MM.1S (cell line): ENCODE measurements at regions not wholly inside any gene's neighbourhood (a gene's known extent, or its start where the extent isn't known, plus 50 kb on each side); places are given as distances from the start of the nearest gene placed in this dataset.

Experiments
- DNase-seq: peaks from one replicate; pipeline ENCODE4 v3.0.0-alpha.2; 2015
- H2AFZ ChIP-seq: fragments of 300-600 bp; sonication (generic); 2 replicates; pipeline ENCODE4 v1.6.0; 2016; ENCODE audit warnings: antibody characterized with exemption, low read length
- H3F3A ChIP-seq: fragments of 300-600 bp; sonication (generic); 2 replicates; pipeline ENCODE4 v1.6.1; 2016; ENCODE audit warnings: mild to moderate bottlenecking, antibody characterized with exemption, low read length, moderate library complexity, mixed read lengths; ENCODE audit not compliant: insufficient read depth
- H3K27ac ChIP-seq: fragments of 300-600 bp; sonication (generic); 2 replicates; pipeline ENCODE4 v1.5.1; 2016; ENCODE audit warnings: mild to moderate bottlenecking, low read length
- H3K27me3 ChIP-seq: fragments of 300-600 bp; sonication (generic); replicated peaks from 2 replicates; pipeline ENCODE4 v1.6.0; 2016; ENCODE audit warnings: low read length; ENCODE audit not compliant: insufficient read depth
- H3K36me3 ChIP-seq: fragments of 300-600 bp; sonication (generic); replicated peaks from 2 replicates; pipeline ENCODE4 v1.6.1; 2016; ENCODE audit warnings: mild to moderate bottlenecking, low read length, mixed read lengths; ENCODE audit not compliant: insufficient read depth
- H3K4me1 ChIP-seq: fragments of 300-600 bp; sonication (generic); 2 replicates; pipeline ENCODE4 v1.6.1; 2016; ENCODE audit warnings: low read length, mixed read lengths
- H3K4me2 ChIP-seq: fragments of 300-600 bp; sonication (generic); 2 replicates; pipeline ENCODE4 v1.6.0; 2016; ENCODE audit warnings: low read depth, low read length
- H3K4me3 ChIP-seq: fragments of 300-600 bp; sonication (generic); 2 replicates; pipeline ENCODE4 v1.5.1; 2016; ENCODE audit warnings: low read length, mixed read lengths
- H3K79me2 ChIP-seq: fragments of 300-600 bp; sonication (generic); 2 replicates; pipeline ENCODE4 v1.6.1; 2016; ENCODE audit warnings: mixed run types, low read length, mixed read lengths
- H3K9ac ChIP-seq: fragments of 300-600 bp; sonication (generic); 2 replicates; pipeline ENCODE4 v1.6.1; 2016; ENCODE audit warnings: low read length, mixed read lengths
- H3K9me2 ChIP-seq: fragments of 300-600 bp; sonication (generic); replicated peaks from 2 replicates; pipeline ENCODE4 v1.6.1; 2016; ENCODE audit warnings: mild to moderate bottlenecking, low read length, mixed read lengths; ENCODE audit not compliant: insufficient read depth
- H3K9me3 ChIP-seq: fragments of 300-600 bp; sonication (generic); replicated peaks from 2 replicates; pipeline ENCODE4 v1.6.1; 2016; ENCODE audit warnings: mild to moderate bottlenecking, low read length, mixed read lengths; ENCODE audit not compliant: insufficient read depth
- H4K20me1 ChIP-seq: fragments of 300-600 bp; sonication (generic); 2 replicates; pipeline ENCODE4 v1.6.1; 2016; ENCODE audit warnings: mild to moderate bottlenecking, low read length, moderate library complexity, mixed read lengths; ENCODE audit not compliant: insufficient read depth
- CTCF ChIP-seq: fragments of 300-600 bp; sonication (generic); IDR thresholded peaks from 2 replicates; pipeline ENCODE4 v1.5.1; 2016; ENCODE audit warnings: antibody characterized with exemption, low read length, mixed read lengths
- EZH2 ChIP-seq: fragments of 300-600 bp; sonication (generic); optimal IDR thresholded peaks from 2 replicates; pipeline ENCODE3; 2017; ENCODE audit warnings: low read depth, mild to moderate bottlenecking, antibody characterized with exemption, low read length, mixed read lengths
- EZH2phosphoT487 ChIP-seq: fragments of 300-600 bp; sonication (generic); IDR thresholded peaks from 2 replicates; pipeline ENCODE4 v1.6.1; 2018; ENCODE audit warnings: antibody characterized with exemption, low read length

DNA sequence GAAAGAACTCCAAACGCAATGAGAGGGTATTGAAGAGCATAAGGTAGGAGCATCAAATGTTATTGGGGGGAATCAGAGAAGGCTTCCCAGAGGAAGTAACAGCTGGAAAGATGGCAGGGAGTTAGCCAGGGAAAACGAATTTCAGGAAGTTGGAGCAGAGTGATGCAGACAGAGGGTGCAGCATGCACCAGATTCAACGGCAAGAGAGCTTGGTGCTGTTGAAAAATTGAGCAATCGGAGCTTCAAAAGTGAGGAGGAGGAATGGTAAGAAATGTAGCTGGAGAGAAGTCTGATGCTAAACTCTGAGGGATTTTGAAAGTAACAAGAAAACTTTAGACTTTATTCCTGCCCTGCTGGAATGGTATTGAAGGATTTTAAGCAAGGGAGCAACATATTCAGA is 541.0 kb upstream of the LMCD1 start:
- no peak for DNase-seq
- Histone ChIP-seq H3K79me2 (no peaks in the 10 kb centered on the region), H3K9ac (no peak overlapping the region), H3K9me3 (no peaks in the 10 kb centered on the region), H4K20me1 (no peaks in the 10 kb centered on the region), H3K4me3 (no peak overlapping the region), H3K9me2 (no peaks in the 10 kb centered on the region), H3K36me3 (no peaks in the 10 kb centered on the region), H3K4me2 (no peak overlapping the region), H3K27ac (no peak overlapping the region), H2AFZ (no peak overlapping the region), H3K4me1 (no peaks in the 10 kb centered on the region), H3K27me3 (no peaks in the 10 kb centered on the region), H3F3A (no peaks in the 10 kb centered on the region)
- TF ChIP-seq EZH2phosphoT487 (no peak), CTCF (no peak), EZH2 (no peak)

- no peak overlapping the region for H3K4me2 ChIP-seq
- H3K4me1 ChIP-seq, result no peaks in the 10 kb centered on the region
- no peaks in the 10 kb centered on the region for H3K9me2 ChIP-seq
- no peak for DNase-seq
- no peak overlapping the region for H3K9ac ChIP-seq
- H3K79me2 ChIP-seq, result no peaks in the 10 kb centered on the region
- no peaks in the 10 kb centered on the region for H4K20me1 ChIP-seq
- no peaks in the 10 kb centered on the region for H3K36me3 ChIP-seq
- no peaks in the 10 kb centered on the region for H3K9me3 ChIP-seq
- no peaks in the 10 kb centered on the region for H3F3A ChIP-seq
- H3K27me3 ChIP-seq, result no peaks in the 10 kb centered on the region
- no peak overlapping the region for H3K27ac ChIP-seq
- no peak overlapping the region for H2AFZ ChIP-seq
- no peak for TF ChIP-seq CTCF
- TF ChIP-seq EZH2phosphoT487, result no peak
- TF ChIP-seq EZH2, result no peak
- H3K4me3 ChIP-seq, result no peak overlapping the region
Measured at GRCh38 chr3:7962301-7962700, 539.3 kb upstream of the LMCD1 start.

GRCh38 chr3:7964899-7965298 is 536.7 kb upstream of the LMCD1 start:
- Histone ChIP-seq H3K4me2 (no peak overlapping the region), H3K9ac (no peak overlapping the region), H3K36me3 (no peaks in the 10 kb centered on the region), H3K4me1 (no peaks in the 10 kb centered on the region), H3K79me2 (no peaks in the 10 kb centered on the region), H3K9me2 (no peaks in the 10 kb centered on the region), H3K27ac (no peak overlapping the region), H3K4me3 (no peak overlapping the region), H4K20me1 (no peaks in the 10 kb centered on the region), H3F3A (no peaks in the 10 kb centered on the region), H3K9me3 (no peaks in the 10 kb centered on the region), H3K27me3 (no peaks in the 10 kb centered on the region), H2AFZ (no peak overlapping the region)
- DNase-seq, result no peak
- TF ChIP-seq EZH2phosphoT487, result no peak
- TF ChIP-seq EZH2, result no peak
- TF ChIP-seq CTCF, result no peak

- no peak overlapping the region for H3K4me2 ChIP-seq
- no peak overlapping the region for H3K4me3 ChIP-seq
- no peaks in the 10 kb centered on the region for H3F3A ChIP-seq
- no peaks in the 10 kb centered on the region for H4K20me1 ChIP-seq
- no peak overlapping the region for H3K9ac ChIP-seq
- H2AFZ ChIP-seq, result no peak overlapping the region
- no peaks in the 10 kb centered on the region for H3K4me1 ChIP-seq
- H3K9me2 ChIP-seq, result no peaks in the 10 kb centered on the region
- no peaks in the 10 kb centered on the region for H3K27me3 ChIP-seq
- H3K79me2 ChIP-seq, result no peaks in the 10 kb centered on the region
- no peak for DNase-seq
- H3K9me3 ChIP-seq, result no peaks in the 10 kb centered on the region
- H3K36me3 ChIP-seq, result no peaks in the 10 kb centered on the region
- H3K27ac ChIP-seq, result no peak overlapping the region
- TF ChIP-seq CTCF, result no peak
- TF ChIP-seq EZH2, result no peak
- no peak for TF ChIP-seq EZH2phosphoT487
Measured at GRCh38 chr3:7973006-7973405, 528.6 kb upstream of the LMCD1 start.
